NCI-H1417 treated with DMSO at 0.1 percent for 48 hours (cell line): ENCODE measurements at regions not wholly inside any gene's neighbourhood (a gene's known extent, or its start where the extent isn't known, plus 50 kb on each side); places are given as distances from the start of the nearest gene placed in this dataset.

Experiments used
- DNase-seq: peaks from one replicate; lab custom pipeline; 2025; lab: John Stamatoyannopoulos, UW

GRCh38 chr3:110101361-110101760 lies 764.0 kb upstream of the DPPA4 start:
- DNase-seq: no peak

- no peak for DNase-seq
Observed at GRCh38 chr3:110106805-110107204, 769.5 kb upstream of the DPPA4 start.

- no peak for DNase-seq
Observed at GRCh38 chr3:110123946-110124345, 786.6 kb upstream of the DPPA4 start.

DNA sequence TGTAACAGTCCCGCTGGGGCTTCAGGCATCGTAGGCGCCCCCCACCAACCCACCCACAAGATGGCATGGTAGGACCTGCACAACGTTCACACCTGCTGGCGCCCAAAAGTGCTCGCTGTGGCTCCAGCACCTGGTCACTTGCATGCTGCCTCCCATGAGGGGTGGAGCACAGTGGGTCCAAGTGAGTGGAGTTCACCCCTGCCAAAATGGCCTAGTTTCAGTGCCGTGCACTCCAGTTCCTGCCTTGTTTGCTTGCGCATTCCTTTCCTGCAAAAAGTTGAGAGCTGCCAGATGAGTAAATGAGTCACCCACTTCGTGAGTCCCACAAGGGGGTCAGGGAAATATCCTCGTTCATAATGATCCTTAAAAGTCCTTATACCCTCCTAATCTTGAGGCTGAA lies 788.7 kb upstream of the DPPA4 start:
- DNase-seq: no peak

- no peak for DNase-seq
Observed at GRCh38 chr3:110133971-110134370, 796.6 kb upstream of the DPPA4 start.

DNA sequence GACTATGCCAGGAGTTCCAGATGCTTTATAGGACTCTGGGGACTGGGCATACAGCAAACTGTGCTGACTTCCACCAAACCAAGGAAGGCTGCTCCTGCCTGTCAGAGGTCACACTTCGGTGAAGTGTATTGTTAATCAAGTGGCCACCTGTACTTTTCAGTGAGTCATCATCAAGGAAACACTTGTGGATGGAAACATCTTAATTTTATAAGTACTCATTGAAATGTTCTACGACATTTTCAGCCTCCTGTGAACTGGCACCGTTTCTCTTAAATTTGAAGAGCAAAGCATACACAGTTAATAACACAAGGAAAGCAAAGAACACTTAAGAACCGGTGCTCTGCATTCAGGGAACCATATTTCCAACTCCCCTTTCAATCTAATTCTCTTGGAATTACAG lies 801.7 kb upstream of the DPPA4 start:
- DNase-seq: no peak

DNA sequence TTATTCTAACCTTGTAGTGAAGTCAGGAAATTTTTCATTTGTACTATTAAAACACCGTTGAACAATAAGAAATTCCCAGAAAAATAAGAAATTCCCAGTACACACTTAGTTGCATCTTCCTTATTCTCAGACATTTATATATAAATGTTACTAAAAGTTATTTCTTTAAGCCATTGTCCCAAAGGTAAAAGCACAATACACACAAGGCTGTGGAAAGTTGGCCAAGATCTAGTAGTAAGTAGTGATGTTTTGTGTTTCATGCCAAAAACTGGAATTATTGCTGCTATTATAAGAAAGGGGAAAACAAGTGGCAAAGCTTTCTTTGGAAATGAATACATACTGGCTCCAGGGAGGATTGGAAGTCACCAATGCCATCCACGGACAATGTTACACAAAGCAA lies 802.5 kb upstream of the DPPA4 start:
- DNase-seq: no peak

DNA sequence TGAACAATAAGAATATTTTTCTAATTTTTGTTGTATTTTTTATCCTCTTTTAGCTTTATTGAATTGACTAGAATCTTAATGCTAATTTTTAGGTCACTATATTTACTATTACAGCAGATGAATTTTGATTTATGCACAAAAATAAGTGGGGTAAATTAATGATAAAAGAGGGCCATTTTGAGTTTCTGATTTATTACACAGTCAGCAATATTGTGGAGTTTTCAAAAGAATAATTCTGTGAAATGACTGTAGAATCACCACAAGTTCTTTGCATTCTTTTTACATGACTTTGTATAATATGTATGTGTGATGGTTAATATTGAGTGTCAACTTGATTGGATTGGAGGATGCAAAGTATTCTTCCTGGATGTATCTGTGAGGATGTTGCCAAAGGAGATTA lies 812.4 kb upstream of the DPPA4 start:
- DNase-seq: no peak

- DNase-seq: no peak
Observed at GRCh38 chr3:110157221-110157620, 819.9 kb upstream of the DPPA4 start.

- DNase-seq: no peak
Observed at GRCh38 chr3:110164632-110165369, 827.5 kb upstream of the DPPA4 start.

DNA sequence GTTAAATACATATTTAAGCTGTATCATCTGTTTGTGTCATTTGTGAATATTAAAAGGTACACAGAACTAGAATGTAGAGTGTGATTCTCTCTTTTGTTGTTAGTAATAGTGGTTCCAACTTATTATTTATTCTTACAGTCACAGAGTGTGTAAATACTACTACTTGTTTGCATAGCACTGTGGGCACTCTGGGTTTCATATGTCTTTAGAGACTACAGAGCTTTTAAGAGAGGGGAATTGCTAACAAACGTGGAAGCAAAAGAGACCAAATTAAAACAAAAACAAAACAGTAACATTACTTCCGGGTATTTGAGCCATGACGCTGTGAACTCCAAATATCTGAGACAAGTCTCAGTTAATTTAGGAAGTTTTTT lies 828.0 kb upstream of the DPPA4 start:
- DNase-seq: no peak

DNA sequence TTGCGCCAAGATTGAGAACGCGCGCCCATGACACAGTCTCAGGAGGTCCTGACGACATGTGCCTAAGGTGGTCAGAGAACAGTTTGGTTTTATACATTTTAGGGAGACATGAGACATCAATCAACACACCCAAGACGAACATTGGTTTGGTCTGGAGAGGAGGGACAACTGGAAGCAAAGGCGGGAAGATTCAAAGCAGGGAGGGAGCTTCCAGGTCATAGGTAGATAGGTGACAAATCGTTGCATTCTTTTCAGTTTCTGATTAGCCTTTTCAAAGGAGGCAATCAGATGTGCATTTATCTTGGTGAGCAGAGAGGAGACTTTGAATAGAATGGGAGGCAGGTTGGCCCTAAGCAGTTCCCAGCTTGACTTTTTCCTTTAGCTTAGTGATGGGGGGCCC lies 828.4 kb upstream of the DPPA4 start:
- no peak for DNase-seq

- no peak for DNase-seq
Observed at GRCh38 chr3:110166791-110167190, 829.4 kb upstream of the DPPA4 start.

DNA sequence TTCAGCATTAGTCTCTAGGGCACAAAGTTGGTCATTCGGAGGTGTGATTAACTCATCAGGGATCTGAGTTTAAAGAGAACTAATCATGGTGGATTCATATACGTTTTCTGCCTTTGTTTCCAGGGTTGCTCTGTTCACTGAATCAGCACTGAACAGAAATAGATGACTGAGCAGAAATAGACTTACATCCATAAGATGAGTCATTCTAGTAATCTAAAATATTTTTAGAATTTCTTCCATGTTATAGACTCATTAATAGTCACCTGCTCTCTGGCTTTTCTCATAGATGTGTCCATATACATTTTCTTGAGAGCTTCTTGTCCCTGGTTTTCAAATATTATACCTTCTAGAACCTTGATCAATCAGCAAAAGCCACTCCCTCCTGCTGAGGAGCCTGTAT lies 837.6 kb upstream of the DPPA4 start:
- no peak for DNase-seq

- DNase-seq: no peak
Observed at GRCh38 chr3:110178965-110179364, 841.6 kb upstream of the DPPA4 start.

DNA sequence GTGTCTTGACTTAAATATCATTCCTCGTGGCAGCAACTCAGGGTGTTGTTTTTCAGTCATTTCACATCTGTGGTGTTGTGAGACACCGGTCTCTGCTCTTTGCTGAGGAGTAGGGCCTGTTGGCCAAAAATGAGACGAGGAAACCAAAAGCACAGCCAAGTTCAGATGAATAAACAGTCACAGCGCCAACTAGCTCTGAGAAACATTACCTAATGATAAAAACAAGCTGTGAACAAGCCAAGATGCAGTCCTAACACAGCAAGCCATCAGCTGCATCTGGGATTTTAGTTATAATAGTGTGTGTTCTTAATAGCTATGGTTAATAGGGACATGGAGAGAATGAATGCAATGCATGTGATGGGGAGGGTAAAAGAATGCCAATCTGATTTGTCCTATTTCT lies 843.4 kb upstream of the DPPA4 start:
- no peak for DNase-seq

DNA sequence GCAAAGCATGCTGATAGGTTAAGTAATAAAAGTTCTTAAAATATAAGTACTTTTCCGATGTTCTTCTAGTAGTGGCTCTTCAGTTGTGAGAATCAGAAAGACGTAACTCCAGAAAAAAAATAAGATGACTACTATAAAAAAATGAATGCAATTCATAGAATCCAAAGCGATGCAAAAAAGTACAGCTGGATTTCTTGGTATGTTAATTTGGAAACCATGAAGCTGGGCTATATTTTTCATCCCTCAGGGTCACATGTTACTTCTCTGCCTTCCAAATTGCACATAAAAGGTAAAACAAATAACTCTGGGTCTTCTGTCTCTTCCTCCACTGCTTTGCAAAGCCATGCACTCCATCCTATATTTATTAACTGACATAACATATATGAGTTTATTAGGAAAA lies 843.9 kb upstream of the DPPA4 start:
- DNase-seq: no peak

- no peak for DNase-seq
Observed at GRCh38 chr3:110184536-110184935, 847.2 kb upstream of the DPPA4 start.

- DNase-seq: no peak
Observed at GRCh38 chr3:110193074-110193473, 855.7 kb upstream of the DPPA4 start.

DNA sequence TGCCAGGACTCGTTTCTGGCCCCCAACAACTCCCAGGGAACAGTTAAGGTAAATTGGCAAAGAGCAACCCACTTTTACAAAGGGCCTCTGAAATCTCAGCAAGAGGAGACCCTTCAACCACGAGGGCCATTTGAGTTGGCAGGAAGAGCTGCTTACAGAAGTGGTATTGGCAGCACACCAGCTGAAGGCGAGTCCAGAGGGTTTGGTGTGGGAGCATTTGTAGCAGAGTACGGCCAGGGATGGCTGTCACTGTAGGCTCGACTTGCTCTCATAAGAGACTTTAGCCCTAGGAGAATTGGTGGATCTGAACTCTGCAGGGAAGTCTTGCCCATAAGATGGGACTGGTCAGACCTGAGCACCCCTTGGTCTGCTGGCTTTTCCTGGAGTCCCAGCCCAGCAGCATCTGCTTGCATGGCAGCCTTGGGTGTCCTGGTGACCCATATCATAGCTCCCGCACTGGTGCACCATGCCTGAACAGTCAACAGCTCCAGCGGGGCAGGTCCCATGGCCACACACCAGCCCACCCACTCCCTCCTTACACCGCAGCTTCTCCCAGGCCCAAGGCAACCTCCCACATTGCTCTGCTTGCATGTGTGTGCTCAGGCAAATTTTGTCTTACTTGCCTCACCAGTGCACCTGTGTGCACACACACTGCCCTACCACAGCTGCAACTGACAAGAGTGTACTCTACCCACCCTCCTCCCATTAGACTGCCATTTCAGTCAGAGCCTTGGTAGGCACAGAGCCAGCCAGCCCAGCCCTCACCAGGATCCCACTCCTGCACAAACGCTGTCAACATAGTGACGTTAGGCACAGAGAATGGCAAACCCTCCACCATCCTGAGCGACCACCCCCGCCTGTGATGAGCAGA lies 861.6 kb upstream of the DPPA4 start:
- DNase-seq: no peak

DNA sequence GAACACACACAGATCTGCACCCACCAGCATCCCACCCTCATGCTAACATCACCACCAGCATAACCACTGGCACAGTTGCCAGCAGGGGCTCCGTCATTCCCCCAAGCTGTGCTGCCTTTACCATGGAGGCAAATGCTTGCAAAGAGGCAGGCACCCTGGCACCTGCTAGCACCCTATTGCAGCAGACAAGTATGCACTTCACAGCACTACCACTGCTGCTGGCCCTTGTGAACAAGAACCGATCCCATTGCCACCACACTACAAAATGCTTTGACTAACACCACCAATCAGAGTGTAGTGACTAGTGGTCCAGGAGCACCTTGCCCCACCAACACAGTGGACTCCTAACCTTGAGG lies 862.2 kb upstream of the DPPA4 start:
- no peak for DNase-seq

- DNase-seq: no peak
Observed at GRCh38 chr3:110210086-110210660, 861.4 kb upstream of the NECTIN3 start.

- DNase-seq: no peak
Observed at GRCh38 chr3:110226645-110227044, 845.0 kb upstream of the NECTIN3 start.
